Natural killer cell (primary cell): ENCODE measurements at regions not wholly inside any gene's neighbourhood (a gene's known extent, or its start where the extent isn't known, plus 50 kb on each side); places are given as distances from the start of the nearest gene placed in this dataset.

Experiments
- ATAC-seq, 3 donors: fragments of 150-1000 bp in 2 of 3; fragments of 200-7000 bp in 1 of 3; cut with Tn5 transposase; 1 replicate in 1 of 3; 2 replicates in 2 of 3; pipeline ENCODE4 v1.10.0; 2021; ENCODE audit warnings: mild to moderate bottlenecking in 2 of 3, moderate library complexity in 2 of 3
- DNase-seq, 2 donors: peaks; one replicate each; pipeline versions ENCODE4 v3.0.0 to v3.0.0-alpha.2; 2013 to 2021; ENCODE audit warnings: mixed read lengths in 1 of 2
- H3K27ac ChIP-seq: one replicate; pipeline ENCODE4 v1.5.1; 2013; ENCODE audit warnings: mild to moderate bottlenecking, low read length
- H3K27me3 ChIP-seq: one replicate; pipeline ENCODE4 v1.6.1; 2013; ENCODE audit warnings: low read length; ENCODE audit not compliant: control insufficient read depth, insufficient read depth
- H3K36me3 ChIP-seq: one replicate; pipeline ENCODE4 v1.6.1; 2013; ENCODE audit warnings: low read length; ENCODE audit not compliant: control insufficient read depth, insufficient read depth
- H3K4me1 ChIP-seq: one replicate; pipeline ENCODE4 v1.6.1; 2013; ENCODE audit warnings: low read length; ENCODE audit not compliant: control insufficient read depth, insufficient read depth
- H3K4me3 ChIP-seq: one replicate; pipeline ENCODE4 v1.5.1; 2013; ENCODE audit warnings: low read length
- H3K9me3 ChIP-seq: one replicate; pipeline ENCODE4 v1.6.1; 2013; ENCODE audit warnings: low read length; ENCODE audit not compliant: control insufficient read depth, insufficient read depth
- H3K27ac Mint-ChIP-seq, 2 donors: one replicate each; pipeline ENCODE4 v1.8.0; 2022; ENCODE audit warnings: mild to moderate bottlenecking in 2 of 2, mixed read lengths in 2 of 2, moderate library complexity in 1 of 2
- H3K27me3 Mint-ChIP-seq, 2 donors: one replicate each; pipeline ENCODE4 v1.8.0; 2022; ENCODE audit warnings: low read depth in 2 of 2, mixed read lengths in 2 of 2
- H3K36me3 Mint-ChIP-seq: one replicate; pipeline ENCODE4 v1.8.0; 2022; ENCODE audit warnings: mixed read lengths
- H3K4me1 Mint-ChIP-seq, 2 donors: one replicate each; pipeline ENCODE4 v1.8.0; 2022; ENCODE audit warnings: mixed read lengths in 2 of 2
- H3K4me3 Mint-ChIP-seq: one replicate; pipeline ENCODE4 v1.8.0; 2022; ENCODE audit warnings: mild to moderate bottlenecking, moderate library complexity, mixed read lengths
- H3K9me3 Mint-ChIP-seq, 2 donors: one replicate each; pipeline ENCODE4 v1.8.0; 2022; ENCODE audit warnings: mixed read lengths in 2 of 2
- WGBS: methylation state at CpG from one replicate; pipeline ENCODE4 v1.1.7; 2013; ENCODE audit warnings: missing lambda C conversion rate; ENCODE audit not compliant: insufficient coverage; 5-methylcytosine and 5-hydroxymethylcytosine counted together
- intact Hi-C: fragments of 100-400 bp; cut with micrococcal nuclease; formaldehyde crosslinking; loops from one replicate; pipeline ENCODE4 v1.14.2; 2022
- TF ChIP-seq, protein P1 (sequence below): fragments of 200-600 bp; IDR thresholded peaks from one replicate; pipeline ENCODE4 v1.8.0; 2022; ENCODE audit warnings: antibody characterized with exemption

DNA sequence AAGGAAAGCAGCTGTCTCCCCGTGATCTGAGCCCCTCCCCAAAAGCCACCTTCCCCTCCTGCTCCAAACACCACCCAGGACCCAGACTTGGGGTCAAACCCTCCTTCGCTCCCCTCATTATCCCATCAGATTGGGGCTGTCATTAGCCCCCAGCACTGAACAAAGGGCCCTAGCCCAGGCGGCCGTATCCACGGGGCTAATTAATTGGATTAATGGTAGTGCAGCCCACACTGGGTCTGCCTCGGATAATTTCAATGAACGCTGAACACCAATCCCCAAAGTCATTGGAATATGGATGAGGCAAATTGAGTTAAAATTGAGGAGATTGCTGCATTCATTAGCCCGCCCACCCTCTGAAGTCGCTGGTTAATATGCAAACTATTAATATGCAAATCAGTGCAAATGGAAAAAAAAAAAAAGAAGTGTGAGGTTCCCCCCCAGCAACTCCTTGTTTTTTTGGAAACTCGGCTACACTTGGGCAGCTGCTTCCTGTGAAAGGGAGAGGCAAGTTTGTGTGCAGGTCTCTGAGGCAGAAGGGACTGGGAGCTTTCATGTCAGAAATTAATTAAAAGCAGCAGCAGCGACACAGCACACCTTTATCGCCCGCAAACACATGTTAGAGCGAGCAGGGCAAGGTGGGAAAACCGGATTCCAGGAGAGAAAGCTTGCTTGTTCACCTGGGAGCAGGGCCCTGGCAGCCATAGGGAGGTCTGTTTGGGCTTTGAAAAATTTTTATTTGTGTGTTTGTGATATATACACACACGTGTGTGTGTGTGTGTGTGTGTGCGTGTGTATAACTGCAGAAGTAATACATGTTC, 517.8 kb downstream of the MIAT start:
- H3K9me3 ChIP-seq: no peaks in the 10 kb centered on the region
- no peaks in the 10 kb centered on the region for H3K36me3 Mint-ChIP-seq
- 57% methylated on average over 17 of the region's 17 CpGs for WGBS
- no peak overlapping the region for H3K27ac ChIP-seq
- TF ChIP-seq, protein P1, sequence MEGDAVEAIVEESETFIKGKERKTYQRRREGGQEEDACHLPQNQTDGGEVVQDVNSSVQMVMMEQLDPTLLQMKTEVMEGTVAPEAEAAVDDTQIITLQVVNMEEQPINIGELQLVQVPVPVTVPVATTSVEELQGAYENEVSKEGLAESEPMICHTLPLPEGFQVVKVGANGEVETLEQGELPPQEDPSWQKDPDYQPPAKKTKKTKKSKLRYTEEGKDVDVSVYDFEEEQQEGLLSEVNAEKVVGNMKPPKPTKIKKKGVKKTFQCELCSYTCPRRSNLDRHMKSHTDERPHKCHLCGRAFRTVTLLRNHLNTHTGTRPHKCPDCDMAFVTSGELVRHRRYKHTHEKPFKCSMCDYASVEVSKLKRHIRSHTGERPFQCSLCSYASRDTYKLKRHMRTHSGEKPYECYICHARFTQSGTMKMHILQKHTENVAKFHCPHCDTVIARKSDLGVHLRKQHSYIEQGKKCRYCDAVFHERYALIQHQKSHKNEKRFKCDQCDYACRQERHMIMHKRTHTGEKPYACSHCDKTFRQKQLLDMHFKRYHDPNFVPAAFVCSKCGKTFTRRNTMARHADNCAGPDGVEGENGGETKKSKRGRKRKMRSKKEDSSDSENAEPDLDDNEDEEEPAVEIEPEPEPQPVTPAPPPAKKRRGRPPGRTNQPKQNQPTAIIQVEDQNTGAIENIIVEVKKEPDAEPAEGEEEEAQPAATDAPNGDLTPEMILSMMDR: no peak
- no peaks in the 10 kb centered on the region for H3K27me3 ChIP-seq
- no peaks in the 10 kb centered on the region for H3K36me3 ChIP-seq
- no peaks in the 10 kb centered on the region for H3K9me3 Mint-ChIP-seq
- no peak overlapping the region for H3K27ac Mint-ChIP-seq
- no peak for DNase-seq
- no peak overlapping the region for H3K4me3 Mint-ChIP-seq
- H3K4me1 ChIP-seq: no peaks in the 10 kb centered on the region
- intact Hi-C loops: no loop called here
- ATAC-seq: no peak
- no peaks in the 10 kb centered on the region for H3K4me1 Mint-ChIP-seq
- H3K27me3 Mint-ChIP-seq: peaks cover 12 to 44% of the 10 kb centered on the region in 2 donors
- H3K4me3 ChIP-seq: no peak overlapping the region

DNA sequence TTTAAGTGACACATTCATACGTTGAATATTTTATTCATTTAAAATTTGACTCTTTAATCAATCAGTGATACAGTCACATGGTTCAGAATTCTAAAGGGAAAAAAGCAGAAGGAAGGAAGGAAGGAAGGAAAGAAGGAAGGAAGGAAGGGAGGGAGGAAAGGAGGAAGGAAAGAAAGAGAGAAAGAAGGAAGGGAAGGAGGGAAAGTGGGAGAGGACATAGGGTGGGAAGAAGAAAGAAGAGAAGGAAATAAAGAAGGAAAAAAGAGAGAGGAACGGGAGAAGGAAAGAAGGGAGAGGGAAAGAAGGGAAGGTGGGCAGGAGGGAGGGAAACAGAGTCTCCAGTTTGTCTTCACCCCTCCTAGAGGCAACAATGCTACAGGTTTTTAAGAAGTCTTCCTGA, 518.6 kb downstream of the MIAT start:
- ATAC-seq (no peak), DNase-seq (no peak)
- Histone ChIP-seq H3K27me3 (no peaks in the 10 kb centered on the region), H3K4me3 (no peak overlapping the region), H3K27ac (no peak overlapping the region), H3K36me3 (no peaks in the 10 kb centered on the region), H3K4me1 (no peaks in the 10 kb centered on the region), H3K9me3 (no peaks in the 10 kb centered on the region)
- H3K27me3 Mint-ChIP-seq: peaks cover 12 to 44% of the 10 kb centered on the region in 2 donors
- no peaks in the 10 kb centered on the region for H3K9me3 Mint-ChIP-seq
- H3K4me3 Mint-ChIP-seq: no peak overlapping the region
- 82% methylated on average over 1 of the region's 2 CpGs for whole genome bisulfite sequencing
- intact Hi-C loops: no loop called here
- no peaks in the 10 kb centered on the region for H3K4me1 Mint-ChIP-seq
- no peaks in the 10 kb centered on the region for H3K36me3 Mint-ChIP-seq
- TF ChIP-seq, protein P1: no peak
- no peak overlapping the region for H3K27ac Mint-ChIP-seq

DNA sequence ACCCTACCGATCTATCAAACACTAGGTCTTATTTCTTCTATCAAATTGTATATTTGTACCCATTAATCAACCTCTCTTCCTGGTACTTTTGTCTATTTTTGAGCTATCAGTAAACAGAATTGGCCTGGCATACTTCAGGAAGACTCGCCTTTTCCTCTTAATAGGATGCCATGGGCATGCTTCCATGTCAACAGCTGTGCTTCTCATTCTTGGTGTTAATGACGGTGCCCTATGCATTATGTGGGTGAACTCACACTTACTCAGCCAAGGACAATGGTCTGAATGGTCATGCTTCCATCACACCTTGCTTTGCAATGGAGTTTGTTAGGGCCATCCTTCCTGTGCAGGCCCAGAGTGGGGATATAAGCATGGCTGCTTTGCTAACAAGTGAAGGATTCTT, 521.8 kb downstream of the MIAT start:
- Mint-ChIP-seq H3K4me3 (no peak overlapping the region), H3K27ac (no peak overlapping the region)
- intact Hi-C loops: no loop called here

More for the DNA sequence above, 521.8 kb downstream of the MIAT start:
- DNase-seq (no peak), ATAC-seq (no peak)
- Mint-ChIP-seq H3K4me1 (no peaks in the 10 kb centered on the region), H3K9me3 (no peaks in the 10 kb centered on the region), H3K36me3 (no peaks in the 10 kb centered on the region), H3K27me3 (peaks cover 12 to 42% of the 10 kb centered on the region in 2 donors)
- H3K27me3 ChIP-seq: no peaks in the 10 kb centered on the region
- 87% methylated on average over 3 of the region's 3 CpGs for WGBS
- H3K36me3 ChIP-seq: no peaks in the 10 kb centered on the region
- no peaks in the 10 kb centered on the region for H3K9me3 ChIP-seq
- no peak overlapping the region for H3K4me3 ChIP-seq
- TF ChIP-seq, protein P1: no peak
- H3K27ac ChIP-seq: no peak overlapping the region
- no peaks in the 10 kb centered on the region for H3K4me1 ChIP-seq
